ENCODE measurements at regions not wholly inside any gene's neighbourhood (a gene's known extent, or its start where the extent isn't known, plus 50 kb on each side); places are given as distances from the start of the nearest gene placed in this dataset.

GRCh38 chr10:113434950-113435349 is 117.9 kb upstream of the HABP2 start:
- no peak for TF ChIP-seq CTCF (IDR thresholded peaks at IDR 0.05; ENCODE audit: low read depth, low read length, missing control alignments)
- no peak for DNase-seq (ENCODE audit: low read depth)
- H3K4me3 ChIP-seq (ENCODE audit: low read depth, low read length) = no peak overlapping the region

GRCh38 chr10:113435881-113436280 is 117.0 kb upstream of the HABP2 start:
- DNase-seq (ENCODE audit: low read depth) = no peak
- TF ChIP-seq CTCF (IDR thresholded peaks at IDR 0.05; ENCODE audit: low read depth, low read length, missing control alignments) = no peak

GRCh38 chr10:113436851-113437250 is 116.0 kb upstream of the HABP2 start:
- DNase-seq (ENCODE audit: low read depth) = no peak
- H3K4me3 ChIP-seq (ENCODE audit: low read depth, low read length) = no peak overlapping the region
- no peak for TF ChIP-seq CTCF (IDR thresholded peaks at IDR 0.05; ENCODE audit: low read depth, low read length, missing control alignments)

More at GRCh38 chr10:113435881-113436280, 117.0 kb upstream of the HABP2 start:
- H3K4me3 ChIP-seq (ENCODE audit: low read depth, low read length) = no peak overlapping the region

GRCh38 chr10:113438652-113439051 is 114.2 kb upstream of the HABP2 start:
- H3K4me3 ChIP-seq (ENCODE audit: low read depth, low read length) = no peak overlapping the region
- no peak for TF ChIP-seq CTCF (IDR thresholded peaks at IDR 0.05; ENCODE audit: low read depth, low read length, missing control alignments)
- no peak for DNase-seq (ENCODE audit: low read depth)

GRCh38 chr10:113441220-113441619 is 111.6 kb upstream of the HABP2 start:
- no peak for DNase-seq (ENCODE audit: low read depth)
- no peak for TF ChIP-seq CTCF (IDR thresholded peaks at IDR 0.05; ENCODE audit: low read depth, low read length, missing control alignments)
- no peak overlapping the region for H3K4me3 ChIP-seq (ENCODE audit: low read depth, low read length)

- TF ChIP-seq CTCF (IDR thresholded peaks at IDR 0.05; ENCODE audit: low read depth, low read length, missing control alignments) = no peak
- DNase-seq (ENCODE audit: low read depth) = no peak
- H3K4me3 ChIP-seq (ENCODE audit: low read depth, low read length) = no peak overlapping the region
These were observed 111.1 kb upstream of the HABP2 start for GRCh38 chr10:113441686-113442270.

GRCh38 chr10:113442336-113442735 is 110.5 kb upstream of the HABP2 start:
- no peak overlapping the region for H3K4me3 ChIP-seq (ENCODE audit: low read depth, low read length)
- DNase-seq (ENCODE audit: low read depth) = no peak
- TF ChIP-seq CTCF (IDR thresholded peaks at IDR 0.05; ENCODE audit: low read depth, low read length, missing control alignments) = no peak

Measured in GM12864 (cell line).